ENCODE measurements at regions not wholly inside any gene's neighbourhood (a gene's known extent, or its start where the extent isn't known, plus 50 kb on each side); places are given as distances from the start of the nearest gene placed in this dataset.

DNA sequence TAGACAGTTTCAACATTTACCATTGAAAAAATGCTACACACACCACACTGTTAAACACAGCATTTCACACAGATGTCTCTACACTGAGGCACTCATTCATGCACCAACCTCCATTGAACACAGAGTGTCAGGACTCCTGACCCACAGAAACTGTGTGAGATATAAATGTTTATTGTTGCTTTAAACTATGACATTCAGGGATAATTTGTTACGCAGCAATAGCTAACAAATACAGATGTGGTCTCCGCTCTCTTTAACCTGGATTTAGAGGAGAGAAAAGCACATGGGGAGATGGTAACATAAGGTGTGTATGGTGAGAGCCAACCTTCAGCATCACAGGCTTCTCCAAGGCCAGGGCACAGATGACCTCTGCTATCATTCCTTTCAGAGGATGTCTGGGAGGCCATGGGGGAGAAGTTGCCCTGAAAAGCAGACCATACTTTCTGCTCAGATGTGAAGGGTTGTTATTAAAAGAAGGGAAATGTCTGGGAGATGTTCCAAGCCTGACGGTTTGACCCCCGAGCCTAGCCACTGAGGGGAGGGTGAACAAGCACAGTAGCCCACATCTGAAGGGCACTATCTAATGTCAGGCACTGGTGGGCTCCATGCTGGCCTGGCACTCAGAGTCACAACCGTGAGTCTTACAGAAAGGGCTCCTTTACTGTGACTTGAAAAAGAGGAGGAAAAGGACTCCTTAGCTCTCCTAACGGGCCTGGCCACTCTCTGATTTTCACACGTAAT is 284.5 kb upstream of the TLE3 start:
- no peak for DNase-seq (ENCODE audit: low read depth, low spot score)
- TF ChIP-seq EZH2phosphoT487 (IDR thresholded peaks at IDR 0.05; ENCODE audit: borderline replicate concordance) (no peak), EZH2 (IDR thresholded peaks at IDR 0.05) (no peak), RAD21 (IDR thresholded peaks at IDR 0.05; ENCODE audit: low read depth) (no peak), EGR1 (IDR thresholded peaks at IDR 0.05; ENCODE audit: low read depth) (no peak)
- intact Hi-C loops (cut with micrococcal nuclease) = no loop called here
- Histone ChIP-seq H4K20me1 (ENCODE audit: insufficient read depth) (no peaks in the 10 kb centered on the region), H3K9me3 (ENCODE audit: control insufficient read depth in 1 of 2, insufficient read depth in 1 of 2, low read depth in 1 of 2, low read length in 2 of 2) (no peaks in the 10 kb centered on the region; a peak in 1 of 4 replicates), H3K4me3 (replicated peaks in 1 of 2; ENCODE audit: low read depth in 1 of 2, low read length in 2 of 2) (no peak overlapping the region), H3K27ac (ENCODE audit: low read depth, low read length) (no peak overlapping the region), H2AFZ (ENCODE audit: low read depth, low read length, poor library complexity, severe bottlenecking) (no peak overlapping the region), H3K9me2 (ENCODE audit: insufficient read depth) (no peaks in the 10 kb centered on the region), H3K9ac (ENCODE audit: low read length) (no peak overlapping the region), H3K4me1 (ENCODE audit: control insufficient read depth in 1 of 2, insufficient read depth in 2 of 2, low read length in 2 of 2) (peaks cover 0 to 4% of the 10 kb centered on the region in 2 experiments; a peak in 1 of 4 replicates), H3K79me2 (ENCODE audit: insufficient read depth, low read length) (no peaks in the 10 kb centered on the region), H3K27me3 (ENCODE audit: insufficient read depth, low read length) (no peaks in the 10 kb centered on the region), H3K4me2 (ENCODE audit: low read length) (no peak overlapping the region), H3K36me3 (ENCODE audit: control insufficient read depth in 1 of 2, insufficient read depth in 2 of 2, low read length in 2 of 2) (no peaks in the 10 kb centered on the region)
- no peak for ATAC-seq
- ChIA-PET RAD21 (ENCODE audit: low non-redundant PET in 1 of 2, low total read pairs in 2 of 2, uncharacterized antibody in 2 of 2, unreplicated experiment in 2 of 2) (no interaction called here), CTCF (no interaction called here), POLR2A (no interaction called here)
- BruUV-seq (replicated peaks) = no TSS peak

DNA sequence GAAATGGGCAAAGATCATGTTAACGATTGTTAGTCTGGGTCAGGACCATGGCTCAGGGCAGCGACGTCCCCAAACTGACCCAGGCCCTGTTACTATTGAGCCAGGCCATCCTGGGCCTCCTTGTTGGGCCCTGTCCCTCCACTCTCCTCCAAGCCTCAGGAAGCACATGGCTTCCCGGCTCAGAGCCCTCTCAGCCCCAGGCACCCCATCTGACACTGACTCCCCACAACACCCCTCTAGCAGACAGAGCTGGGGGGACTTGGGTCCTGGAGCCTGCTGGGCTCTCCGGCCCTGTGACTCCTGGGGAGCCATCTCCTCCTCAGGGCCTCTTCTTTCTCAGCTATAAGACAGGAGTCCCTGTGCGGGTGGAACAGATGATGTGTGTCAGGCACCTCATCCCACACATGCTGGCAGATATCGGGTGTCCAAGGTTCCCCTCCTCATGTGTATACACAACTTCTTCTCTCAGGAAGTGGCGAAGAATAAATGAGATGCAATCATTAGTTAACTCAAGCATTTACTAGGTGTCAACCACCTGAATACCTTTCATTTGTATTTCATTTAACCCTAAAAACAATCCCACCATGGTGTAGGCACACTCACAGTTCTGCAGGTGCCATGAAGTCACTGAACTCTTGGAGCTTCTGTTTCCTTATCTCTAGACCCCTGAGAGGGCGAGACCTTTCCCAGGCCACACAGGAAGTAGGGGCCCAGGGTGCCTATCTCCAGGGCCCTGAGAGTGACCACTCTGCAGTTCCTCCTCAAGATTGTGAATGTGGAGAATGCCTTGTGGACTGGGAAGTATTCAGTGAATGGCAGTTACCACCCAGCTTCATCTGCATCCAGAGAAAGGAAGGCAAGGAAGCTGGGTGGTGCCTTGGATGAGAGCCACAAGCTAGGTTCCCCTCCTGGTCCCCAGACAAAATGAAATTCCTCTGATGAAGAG is 282.5 kb upstream of the TLE3 start:
- no peak overlapping the region for H3K4me2 ChIP-seq (ENCODE audit: low read length)
- no peak overlapping the region for H3K9ac ChIP-seq (ENCODE audit: low read length)
- peaks cover 7 to 8% of the 10 kb centered on the region in 2 experiments; a peak in 3 of 4 replicates for H3K4me1 ChIP-seq (ENCODE audit: control insufficient read depth in 1 of 2, insufficient read depth in 2 of 2, low read length in 2 of 2)
- ATAC-seq (no peak), DNase-seq (ENCODE audit: low read depth, low spot score) (no peak)
- no peaks in the 10 kb centered on the region for H3K27me3 ChIP-seq (ENCODE audit: insufficient read depth, low read length)
- no peaks in the 10 kb centered on the region; a peak in 1 of 4 replicates for H3K9me3 ChIP-seq (ENCODE audit: control insufficient read depth in 1 of 2, insufficient read depth in 1 of 2, low read depth in 1 of 2, low read length in 2 of 2)
- ChIA-PET CTCF (no interaction called here), POLR2A (no interaction called here), RAD21 (ENCODE audit: low non-redundant PET in 1 of 2, low total read pairs in 2 of 2, uncharacterized antibody in 2 of 2, unreplicated experiment in 2 of 2) (no interaction called here)
- no TSS peak for BruUV-seq (replicated peaks)
- no peak overlapping the region for H3K27ac ChIP-seq (ENCODE audit: low read depth, low read length)
- H4K20me1 ChIP-seq (ENCODE audit: insufficient read depth) = no peaks in the 10 kb centered on the region
- H3K9me2 ChIP-seq (ENCODE audit: insufficient read depth) = no peaks in the 10 kb centered on the region
- no peak overlapping the region for H3K4me3 ChIP-seq (replicated peaks in 1 of 2; ENCODE audit: low read depth in 1 of 2, low read length in 2 of 2)
- H3K79me2 ChIP-seq (ENCODE audit: insufficient read depth, low read length) = no peaks in the 10 kb centered on the region
- H2AFZ ChIP-seq (ENCODE audit: low read depth, low read length, poor library complexity, severe bottlenecking) = no peak overlapping the region
- TF ChIP-seq ZNF274 (IDR thresholded peaks at IDR 0.05; ENCODE audit: low read depth, low read length) (no peak), EGR1 (IDR thresholded peaks at IDR 0.05; ENCODE audit: low read depth) (no peak), FOSL1 (IDR thresholded peaks at IDR 0.05; ENCODE audit: low read depth) (no peak), POLR2AphosphoS5 (IDR thresholded peaks at IDR 0.05; ENCODE audit: low read depth, low read length) (no peak), JUND (IDR thresholded peaks at IDR 0.05) (no peak)
- intact Hi-C loops (cut with micrococcal nuclease) = no loop called here
- H3K36me3 ChIP-seq (ENCODE audit: control insufficient read depth in 1 of 2, insufficient read depth in 2 of 2, low read length in 2 of 2) = no peaks in the 10 kb centered on the region
